ENCODE measurements at regions not wholly inside any gene's neighbourhood (a gene's known extent, or its start where the extent isn't known, plus 50 kb on each side); places are given as distances from the start of the nearest gene placed in this dataset.

DNA sequence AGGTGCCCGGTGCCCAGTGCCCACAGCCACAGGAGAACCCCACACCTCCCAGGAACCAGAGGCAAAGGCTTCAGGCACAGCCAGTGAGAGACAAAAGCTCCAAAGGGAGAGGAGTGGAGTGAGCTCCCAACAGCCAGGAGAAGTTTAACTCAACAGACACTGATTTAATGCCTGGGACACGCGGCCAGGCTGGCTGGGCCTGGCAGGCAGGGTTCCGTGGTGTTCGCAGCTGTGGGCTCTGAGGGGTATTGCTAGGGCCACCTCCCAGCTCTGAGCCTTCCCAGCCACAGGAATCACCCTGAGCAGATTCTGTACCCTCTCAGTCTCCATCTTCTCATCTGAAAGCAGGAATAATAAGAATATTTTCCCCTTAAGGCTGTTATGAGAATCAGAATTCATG lies 222.5 kb downstream of the NPHP4 start:
- Histone ChIP-seq H3K9me3 (ENCODE audit: low read length) (no peaks in the 10 kb centered on the region), H3K27me3 (ENCODE audit: insufficient read depth, low read depth, low read length) (no peaks in the 10 kb centered on the region), H3K4me3 (ENCODE audit: low read length) (no peak overlapping the region), H3K9me2 (ENCODE audit: insufficient read depth, low read length) (no peaks in the 10 kb centered on the region), H3K4me2 (ENCODE audit: low read length) (no peak overlapping the region), H3K36me3 (ENCODE audit: insufficient read depth, low read length) (no peaks in the 10 kb centered on the region), H3F3A (ENCODE audit: insufficient read depth, low read length, poor library complexity, severe bottlenecking) (no peaks in the 10 kb centered on the region), H3K9ac (ENCODE audit: low read length) (no peak overlapping the region), H4K20me1 (ENCODE audit: insufficient read depth) (no peaks in the 10 kb centered on the region), H3K27ac (ENCODE audit: low read length) (no peak overlapping the region), H2AFZ (ENCODE audit: low read depth, low read length) (no peak overlapping the region), H3K79me2 (replicated peaks; ENCODE audit: insufficient read depth, low read length) (no peaks in the 10 kb centered on the region)
- TF ChIP-seq SMC3 (conservative IDR thresholded peaks at IDR 0.05; ENCODE audit: poor library complexity) (no peak), TAF1 (IDR thresholded peaks at IDR 0.05; ENCODE audit: low read depth) (no peak), EZH2 (IDR thresholded peaks at IDR 0.05; ENCODE audit: borderline replicate concordance, insufficient read depth, low read length, poor library complexity, severe bottlenecking) (no peak), EP300 (conservative IDR thresholded peaks at IDR 0.05; ENCODE audit: poor library complexity, severe bottlenecking) (no peak), MXI1 (conservative IDR thresholded peaks at IDR 0.05; ENCODE audit: poor library complexity, severe bottlenecking) (no peak), RAD21 (conservative IDR thresholded peaks at IDR 0.05) (no peak), POLR2AphosphoS5 (IDR thresholded peaks at IDR 0.05) (no peak)
- TF ChIP-seq, protein P1, sequence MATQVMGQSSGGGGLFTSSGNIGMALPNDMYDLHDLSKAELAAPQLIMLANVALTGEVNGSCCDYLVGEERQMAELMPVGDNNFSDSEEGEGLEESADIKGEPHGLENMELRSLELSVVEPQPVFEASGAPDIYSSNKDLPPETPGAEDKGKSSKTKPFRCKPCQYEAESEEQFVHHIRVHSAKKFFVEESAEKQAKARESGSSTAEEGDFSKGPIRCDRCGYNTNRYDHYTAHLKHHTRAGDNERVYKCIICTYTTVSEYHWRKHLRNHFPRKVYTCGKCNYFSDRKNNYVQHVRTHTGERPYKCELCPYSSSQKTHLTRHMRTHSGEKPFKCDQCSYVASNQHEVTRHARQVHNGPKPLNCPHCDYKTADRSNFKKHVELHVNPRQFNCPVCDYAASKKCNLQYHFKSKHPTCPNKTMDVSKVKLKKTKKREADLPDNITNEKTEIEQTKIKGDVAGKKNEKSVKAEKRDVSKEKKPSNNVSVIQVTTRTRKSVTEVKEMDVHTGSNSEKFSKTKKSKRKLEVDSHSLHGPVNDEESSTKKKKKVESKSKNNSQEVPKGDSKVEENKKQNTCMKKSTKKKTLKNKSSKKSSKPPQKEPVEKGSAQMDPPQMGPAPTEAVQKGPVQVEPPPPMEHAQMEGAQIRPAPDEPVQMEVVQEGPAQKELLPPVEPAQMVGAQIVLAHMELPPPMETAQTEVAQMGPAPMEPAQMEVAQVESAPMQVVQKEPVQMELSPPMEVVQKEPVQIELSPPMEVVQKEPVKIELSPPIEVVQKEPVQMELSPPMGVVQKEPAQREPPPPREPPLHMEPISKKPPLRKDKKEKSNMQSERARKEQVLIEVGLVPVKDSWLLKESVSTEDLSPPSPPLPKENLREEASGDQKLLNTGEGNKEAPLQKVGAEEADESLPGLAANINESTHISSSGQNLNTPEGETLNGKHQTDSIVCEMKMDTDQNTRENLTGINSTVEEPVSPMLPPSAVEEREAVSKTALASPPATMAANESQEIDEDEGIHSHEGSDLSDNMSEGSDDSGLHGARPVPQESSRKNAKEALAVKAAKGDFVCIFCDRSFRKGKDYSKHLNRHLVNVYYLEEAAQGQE (IDR thresholded peaks at IDR 0.05; ENCODE audit: borderline replicate concordance) = no peak
- TF ChIP-seq, protein P2, sequence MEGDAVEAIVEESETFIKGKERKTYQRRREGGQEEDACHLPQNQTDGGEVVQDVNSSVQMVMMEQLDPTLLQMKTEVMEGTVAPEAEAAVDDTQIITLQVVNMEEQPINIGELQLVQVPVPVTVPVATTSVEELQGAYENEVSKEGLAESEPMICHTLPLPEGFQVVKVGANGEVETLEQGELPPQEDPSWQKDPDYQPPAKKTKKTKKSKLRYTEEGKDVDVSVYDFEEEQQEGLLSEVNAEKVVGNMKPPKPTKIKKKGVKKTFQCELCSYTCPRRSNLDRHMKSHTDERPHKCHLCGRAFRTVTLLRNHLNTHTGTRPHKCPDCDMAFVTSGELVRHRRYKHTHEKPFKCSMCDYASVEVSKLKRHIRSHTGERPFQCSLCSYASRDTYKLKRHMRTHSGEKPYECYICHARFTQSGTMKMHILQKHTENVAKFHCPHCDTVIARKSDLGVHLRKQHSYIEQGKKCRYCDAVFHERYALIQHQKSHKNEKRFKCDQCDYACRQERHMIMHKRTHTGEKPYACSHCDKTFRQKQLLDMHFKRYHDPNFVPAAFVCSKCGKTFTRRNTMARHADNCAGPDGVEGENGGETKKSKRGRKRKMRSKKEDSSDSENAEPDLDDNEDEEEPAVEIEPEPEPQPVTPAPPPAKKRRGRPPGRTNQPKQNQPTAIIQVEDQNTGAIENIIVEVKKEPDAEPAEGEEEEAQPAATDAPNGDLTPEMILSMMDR (IDR thresholded peaks at IDR 0.05; ENCODE audit: poor library complexity, severe bottlenecking) = no peak

DNA sequence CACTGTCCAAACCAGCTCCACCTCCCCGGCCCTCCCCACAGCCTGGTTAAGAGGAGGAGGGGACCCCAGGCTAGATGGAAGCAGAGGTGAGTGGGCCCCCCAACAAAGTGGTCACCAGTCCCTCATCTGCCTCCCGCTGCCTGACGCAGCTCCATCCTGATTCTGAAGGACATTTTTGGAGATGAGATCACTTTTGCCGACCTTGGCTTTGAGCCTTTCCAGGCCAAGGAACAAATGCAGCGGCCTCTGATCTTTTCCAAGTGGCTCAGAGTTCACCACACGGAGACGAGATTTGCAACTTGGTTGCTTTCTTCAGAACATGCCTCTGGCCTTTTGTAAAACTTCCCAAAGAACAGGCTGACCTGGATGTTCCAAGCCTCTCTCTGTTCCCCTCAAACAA lies 223.1 kb downstream of the NPHP4 start:
- H3K4me3 ChIP-seq (ENCODE audit: low read length) = no peak overlapping the region
- no peak overlapping the region for H3K27ac ChIP-seq (ENCODE audit: low read length)
- no peaks in the 10 kb centered on the region for H3K9me2 ChIP-seq (ENCODE audit: insufficient read depth, low read length)
- no peak overlapping the region for H2AFZ ChIP-seq (ENCODE audit: low read depth, low read length)
- H3F3A ChIP-seq (ENCODE audit: insufficient read depth, low read length, poor library complexity, severe bottlenecking) = no peaks in the 10 kb centered on the region
- no peak overlapping the region for H3K4me2 ChIP-seq (ENCODE audit: low read length)
- H3K9ac ChIP-seq (ENCODE audit: low read length) = no peak overlapping the region
- TF ChIP-seq EP300 (conservative IDR thresholded peaks at IDR 0.05; ENCODE audit: poor library complexity, severe bottlenecking) (no peak), POLR2AphosphoS5 (IDR thresholded peaks at IDR 0.05) (no peak), EZH2 (IDR thresholded peaks at IDR 0.05; ENCODE audit: borderline replicate concordance, insufficient read depth, low read length, poor library complexity, severe bottlenecking) (no peak), MXI1 (conservative IDR thresholded peaks at IDR 0.05; ENCODE audit: poor library complexity, severe bottlenecking) (no peak), TAF1 (IDR thresholded peaks at IDR 0.05; ENCODE audit: low read depth) (no peak), RAD21 (conservative IDR thresholded peaks at IDR 0.05) (no peak), SMC3 (conservative IDR thresholded peaks at IDR 0.05; ENCODE audit: poor library complexity) (no peak)
- TF ChIP-seq, protein P1 (IDR thresholded peaks at IDR 0.05; ENCODE audit: borderline replicate concordance) = no peak
- TF ChIP-seq, protein P2 (IDR thresholded peaks at IDR 0.05; ENCODE audit: poor library complexity, severe bottlenecking) = no peak
- no peaks in the 10 kb centered on the region for H4K20me1 ChIP-seq (ENCODE audit: insufficient read depth)
- H3K27me3 ChIP-seq (ENCODE audit: insufficient read depth, low read depth, low read length) = no peaks in the 10 kb centered on the region
- no peaks in the 10 kb centered on the region for H3K9me3 ChIP-seq (ENCODE audit: low read length)
- H3K36me3 ChIP-seq (ENCODE audit: insufficient read depth, low read length) = no peaks in the 10 kb centered on the region
- no peaks in the 10 kb centered on the region for H3K79me2 ChIP-seq (replicated peaks; ENCODE audit: insufficient read depth, low read length)
